Endodermal cell (in vitro differentiated cells): ENCODE measurements at regions not wholly inside any gene's neighbourhood (a gene's known extent, or its start where the extent isn't known, plus 50 kb on each side); places are given as distances from the start of the nearest gene placed in this dataset.

Source experiments
- DNase-seq: peaks from one replicate; pipeline ENCODE4 v3.0.0-alpha.2; 2017
- H3K27ac ChIP-seq: 2 replicates; pipeline ENCODE4 v1.5.1; 2013; ENCODE audit warnings: mild to moderate bottlenecking, low read depth, low read length, moderate library complexity
- H3K27me3 ChIP-seq: 2 replicates; pipeline ENCODE4 v1.6.1; 2013; ENCODE audit warnings: mild to moderate bottlenecking, low read length, moderate library complexity; ENCODE audit not compliant: insufficient read depth, control insufficient read depth, poor library complexity, severe bottlenecking
- H3K36me3 ChIP-seq: 2 replicates; pipeline ENCODE4 v1.7.0; 2013; ENCODE audit warnings: mild to moderate bottlenecking, low read length, moderate library complexity; ENCODE audit not compliant: control insufficient read depth, insufficient read depth
- H3K4me1 ChIP-seq: one replicate; pipeline ENCODE4 v1.7.0; 2013; ENCODE audit warnings: low read length; ENCODE audit not compliant: control insufficient read depth, insufficient read depth
- H3K4me3 ChIP-seq: 2 replicates; pipeline ENCODE4 v1.5.1; 2013; ENCODE audit warnings: mild to moderate bottlenecking, low read length, moderate library complexity
- H3K9ac ChIP-seq: 2 replicates; pipeline ENCODE4 v1.6.1; 2013; ENCODE audit warnings: mild to moderate bottlenecking, low read length, moderate library complexity; ENCODE audit not compliant: poor library complexity, severe bottlenecking; ENCODE audit errors: extremely low read depth
- H3K9me3 ChIP-seq: 2 replicates; pipeline ENCODE4 v1.6.1; 2013; ENCODE audit warnings: mild to moderate bottlenecking, low read length, moderate library complexity; ENCODE audit not compliant: control insufficient read depth
- H3K27ac Mint-ChIP-seq: 2 replicates; pipeline ENCODE4 v1.8.0; 2020; ENCODE audit warnings: mixed read lengths
- H3K27me3 Mint-ChIP-seq: 2 replicates; pipeline ENCODE4 v1.8.0; 2021; ENCODE audit warnings: mild to moderate bottlenecking, mixed read lengths; ENCODE audit not compliant: insufficient read depth
- H3K36me3 Mint-ChIP-seq: 2 replicates; pipeline ENCODE4 v1.8.0; 2020; ENCODE audit warnings: low read depth, mixed read lengths
- H3K4me1 Mint-ChIP-seq: 2 replicates; pipeline ENCODE4 v1.8.0; 2020; ENCODE audit warnings: mixed read lengths
- H3K4me3 Mint-ChIP-seq: 2 replicates; pipeline ENCODE4 v1.8.0; 2020; ENCODE audit warnings: mild to moderate bottlenecking, moderate library complexity, mixed read lengths
- H3K9me3 Mint-ChIP-seq: 2 replicates; pipeline ENCODE4 v1.8.0; 2020; ENCODE audit warnings: mild to moderate bottlenecking, mixed read lengths
- CTCF ChIP-seq: fragments of 200-600 bp; sonication (generic); conservative IDR thresholded peaks from 2 replicates; pipeline ENCODE4 v1.5.0; 2021; ENCODE audit warnings: antibody characterized with exemption, mild to moderate bottlenecking
- WGBS, 2 experiments: methylation state at CpG; one replicate each; pipeline versions ENCODE4 v1.1.5 to v1.1.7; 2013; ENCODE audit warnings: missing lambda C conversion rate in 2 of 2, mixed read lengths in 1 of 2; ENCODE audit not compliant: insufficient coverage in 1 of 2, insufficient read length in 1 of 2; 5-methylcytosine and 5-hydroxymethylcytosine counted together

GRCh38 chr10:131019696-131020095, 291.8 kb downstream of the TCERG1L start:
- DNase-seq = peak; percentile 38
- Mint-ChIP-seq H3K9me3 (no peaks in the 10 kb centered on the region), H3K36me3 (no peaks in the 10 kb centered on the region), H3K4me1 (peaks cover 23% of the 10 kb centered on the region), H3K27ac (no peak overlapping the region), H3K27me3 (peaks cover 18% of the 10 kb centered on the region), H3K4me3 (no peak overlapping the region)
- H3K36me3 ChIP-seq = no peaks in the 10 kb centered on the region
- no peak overlapping the region for H3K4me3 ChIP-seq
- peaks cover 6% of the 10 kb centered on the region for H3K4me1 ChIP-seq
- no peak overlapping the region for H3K27ac ChIP-seq
- WGBS, 2 experiments = 86 to 87% methylated on average over 9 to 11 of the region's 11 CpGs
- no peaks in the 10 kb centered on the region for H3K9me3 ChIP-seq
- TF ChIP-seq CTCF = no peak
- no peaks in the 10 kb centered on the region for H3K27me3 ChIP-seq
- no peak overlapping the region for H3K9ac ChIP-seq

GRCh38 chr10:131020775-131021174, 290.7 kb downstream of the TCERG1L start:
- H3K27me3 ChIP-seq = no peaks in the 10 kb centered on the region
- Mint-ChIP-seq H3K4me3 (no peak overlapping the region), H3K27ac (no peak overlapping the region), H3K4me1 (peaks cover 23% of the 10 kb centered on the region), H3K36me3 (no peaks in the 10 kb centered on the region), H3K9me3 (no peaks in the 10 kb centered on the region), H3K27me3 (peaks cover 21% of the 10 kb centered on the region)
- no peak overlapping the region for H3K4me3 ChIP-seq
- H3K4me1 ChIP-seq = peaks cover 6% of the 10 kb centered on the region
- no peaks in the 10 kb centered on the region for H3K9me3 ChIP-seq
- WGBS, 2 experiments = 80 to 83% methylated on average over 1 to 6 of the region's 7 CpGs
- no peak overlapping the region for H3K27ac ChIP-seq
- H3K9ac ChIP-seq = no peak overlapping the region
- DNase-seq = no peak
- H3K36me3 ChIP-seq = no peaks in the 10 kb centered on the region
- TF ChIP-seq CTCF = no peak

- no peak overlapping the region for H3K4me3 ChIP-seq
- H3K4me1 ChIP-seq = peaks cover 6% of the 10 kb centered on the region
- Mint-ChIP-seq H3K9me3 (no peaks in the 10 kb centered on the region), H3K36me3 (no peaks in the 10 kb centered on the region), H3K4me1 (peaks cover 23% of the 10 kb centered on the region), H3K4me3 (no peak overlapping the region), H3K27me3 (peaks cover 21% of the 10 kb centered on the region), H3K27ac (peak overlapping the region; percentile 52)
- DNase-seq = no peak
- no peaks in the 10 kb centered on the region for H3K36me3 ChIP-seq
- H3K27ac ChIP-seq = no peak overlapping the region
- no peak for TF ChIP-seq CTCF
- no peak overlapping the region for H3K9ac ChIP-seq
- H3K27me3 ChIP-seq = no peaks in the 10 kb centered on the region
- WGBS, 2 experiments = 85 to 91% methylated on average over 11 to 16 of the region's 16 CpGs
- H3K9me3 ChIP-seq = no peaks in the 10 kb centered on the region
These were observed 290.1 kb downstream of the TCERG1L start for GRCh38 chr10:131021246-131021895.
